AG04449 (cell line): ENCODE measurements at regions not wholly inside any gene's neighbourhood (a gene's known extent, or its start where the extent isn't known, plus 50 kb on each side); places are given as distances from the start of the nearest gene placed in this dataset.

Experiments
- CTCF ChIA-PET: fragments of 350-600 bp; formaldehyde crosslinking; extraction: SDS; loops from one replicate; lab custom pipeline; 2021; ENCODE audit warnings: antibody characterized with exemption; lab: Yijun Ruan, JAX
- POLR2A ChIA-PET: fragments of 400-600, 350-600 bp; formaldehyde crosslinking; extraction: SDS; loops from one replicate; lab custom pipeline; 2020; ENCODE audit warnings: antibody characterized with exemption, inconsistent platforms; lab: Yijun Ruan, JAX
- DNase-seq: peaks from one replicate; pipeline ENCODE4 v3.0.0-alpha.2; 2010; ENCODE audit warnings: low read depth, low spot score
- H3K4me3 ChIP-seq: 2 replicates; pipeline ENCODE4 v1.5.1; 2011; ENCODE audit warnings: low read depth, mild to moderate bottlenecking, control low read depth, low read length
- TF ChIP-seq, protein P1 (sequence below): IDR thresholded peaks from one replicate; pipeline ENCODE4 v1.5.1; 2011; ENCODE audit warnings: mild to moderate bottlenecking, moderate library complexity, low read length, control low read depth, inconsistent platforms; ENCODE audit not compliant: insufficient read depth; ENCODE audit errors: missing control alignments

DNA sequence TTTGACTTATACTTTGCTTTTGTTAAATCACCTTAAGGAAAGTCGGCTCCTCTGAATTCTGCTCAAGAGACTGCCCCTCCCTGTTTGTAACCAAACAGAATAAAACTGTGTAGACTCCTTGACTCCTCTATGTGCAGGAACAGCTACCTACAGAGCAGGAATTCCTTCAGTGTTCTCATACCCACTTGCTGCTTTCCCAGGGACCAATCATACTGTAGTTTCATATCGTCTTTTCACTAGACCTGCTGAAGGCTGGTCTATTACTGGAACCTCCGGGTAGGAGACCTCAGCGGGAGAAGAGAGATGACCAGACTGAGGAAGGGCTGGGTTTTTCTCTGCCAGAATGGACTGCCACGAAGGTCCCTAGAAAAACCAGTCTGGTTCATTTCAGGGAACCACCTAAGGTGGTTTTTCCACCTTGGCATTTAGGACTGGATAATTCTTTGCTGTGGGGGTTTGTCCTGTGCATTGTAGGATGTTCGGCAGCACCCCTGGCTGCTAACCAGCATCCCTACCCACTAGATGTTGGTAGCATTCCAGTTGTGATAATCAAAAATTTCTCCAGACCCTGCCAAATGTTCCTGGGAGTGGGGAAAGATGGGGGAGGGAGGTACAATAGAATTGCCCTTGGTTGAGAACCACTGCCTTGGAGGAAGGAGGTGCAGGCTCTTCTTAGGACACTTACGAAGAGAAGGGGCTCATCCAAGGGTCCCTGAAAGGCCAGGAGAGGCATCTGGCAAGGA is 80.5 kb downstream of the DNAAF9 start:
- CTCF ChIA-PET = no interaction called here

DNA sequence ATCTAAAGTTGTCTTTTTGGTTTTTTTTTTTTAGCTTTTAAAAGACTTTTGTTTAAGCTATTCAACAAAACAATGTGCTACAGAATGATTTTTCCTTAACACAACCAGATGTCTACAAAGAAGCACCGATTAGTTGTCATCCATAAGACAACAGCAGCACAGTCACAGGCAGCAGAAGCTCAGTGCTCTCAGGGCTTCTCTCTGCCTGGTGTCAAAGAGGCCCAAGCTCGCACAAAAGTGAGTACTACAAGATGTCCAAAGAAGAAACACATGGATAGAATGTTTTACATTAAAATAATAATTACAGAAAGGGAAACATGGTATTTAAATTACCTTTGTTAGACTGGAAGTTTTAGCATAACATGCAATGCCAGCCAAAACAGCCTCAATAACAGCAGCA is 81.6 kb downstream of the DNAAF9 start:
- CTCF ChIA-PET = interaction anchor here (0.9 to 1.4 kb wide), 2 partner anchors 9 to 12 kb away, joined by 4 to 5 read pairs; no protein-coding TSS in a partner anchor
- POLR2A ChIA-PET = no interaction called here
- DNase-seq = no peak
- TF ChIP-seq, protein P1, sequence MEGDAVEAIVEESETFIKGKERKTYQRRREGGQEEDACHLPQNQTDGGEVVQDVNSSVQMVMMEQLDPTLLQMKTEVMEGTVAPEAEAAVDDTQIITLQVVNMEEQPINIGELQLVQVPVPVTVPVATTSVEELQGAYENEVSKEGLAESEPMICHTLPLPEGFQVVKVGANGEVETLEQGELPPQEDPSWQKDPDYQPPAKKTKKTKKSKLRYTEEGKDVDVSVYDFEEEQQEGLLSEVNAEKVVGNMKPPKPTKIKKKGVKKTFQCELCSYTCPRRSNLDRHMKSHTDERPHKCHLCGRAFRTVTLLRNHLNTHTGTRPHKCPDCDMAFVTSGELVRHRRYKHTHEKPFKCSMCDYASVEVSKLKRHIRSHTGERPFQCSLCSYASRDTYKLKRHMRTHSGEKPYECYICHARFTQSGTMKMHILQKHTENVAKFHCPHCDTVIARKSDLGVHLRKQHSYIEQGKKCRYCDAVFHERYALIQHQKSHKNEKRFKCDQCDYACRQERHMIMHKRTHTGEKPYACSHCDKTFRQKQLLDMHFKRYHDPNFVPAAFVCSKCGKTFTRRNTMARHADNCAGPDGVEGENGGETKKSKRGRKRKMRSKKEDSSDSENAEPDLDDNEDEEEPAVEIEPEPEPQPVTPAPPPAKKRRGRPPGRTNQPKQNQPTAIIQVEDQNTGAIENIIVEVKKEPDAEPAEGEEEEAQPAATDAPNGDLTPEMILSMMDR = no peak
- no peak overlapping the region for H3K4me3 ChIP-seq

More for the DNA sequence above, 80.5 kb downstream of the DNAAF9 start:
- POLR2A ChIA-PET = no interaction called here
- DNase-seq = no peak
- TF ChIP-seq, protein P1 = no peak
- H3K4me3 ChIP-seq = no peak overlapping the region

DNA sequence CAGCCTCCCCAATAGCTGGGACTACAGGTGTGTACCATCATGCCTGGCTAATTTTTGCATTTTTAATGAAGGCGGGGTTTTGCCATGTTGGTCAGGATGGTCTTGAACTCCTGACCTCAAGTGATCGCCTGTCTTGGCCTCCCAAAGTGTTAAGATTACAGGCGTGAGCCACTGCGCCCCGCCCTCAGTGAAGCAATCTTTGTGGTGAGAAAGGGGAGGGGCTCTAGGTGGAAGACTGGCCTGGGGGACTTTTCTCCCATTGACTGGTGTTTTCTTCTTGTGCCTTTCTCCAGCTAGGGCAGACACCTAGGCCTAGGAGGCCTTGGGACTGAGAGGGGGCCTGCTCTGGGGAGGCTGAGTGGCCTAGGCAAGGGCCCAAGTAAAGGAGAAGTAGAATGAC is 84.1 kb downstream of the DNAAF9 start:
- POLR2A ChIA-PET = no interaction called here
- CTCF ChIA-PET = no interaction called here
- TF ChIP-seq, protein P1 = no peak
- DNase-seq = no peak
- no peak overlapping the region for H3K4me3 ChIP-seq

DNA sequence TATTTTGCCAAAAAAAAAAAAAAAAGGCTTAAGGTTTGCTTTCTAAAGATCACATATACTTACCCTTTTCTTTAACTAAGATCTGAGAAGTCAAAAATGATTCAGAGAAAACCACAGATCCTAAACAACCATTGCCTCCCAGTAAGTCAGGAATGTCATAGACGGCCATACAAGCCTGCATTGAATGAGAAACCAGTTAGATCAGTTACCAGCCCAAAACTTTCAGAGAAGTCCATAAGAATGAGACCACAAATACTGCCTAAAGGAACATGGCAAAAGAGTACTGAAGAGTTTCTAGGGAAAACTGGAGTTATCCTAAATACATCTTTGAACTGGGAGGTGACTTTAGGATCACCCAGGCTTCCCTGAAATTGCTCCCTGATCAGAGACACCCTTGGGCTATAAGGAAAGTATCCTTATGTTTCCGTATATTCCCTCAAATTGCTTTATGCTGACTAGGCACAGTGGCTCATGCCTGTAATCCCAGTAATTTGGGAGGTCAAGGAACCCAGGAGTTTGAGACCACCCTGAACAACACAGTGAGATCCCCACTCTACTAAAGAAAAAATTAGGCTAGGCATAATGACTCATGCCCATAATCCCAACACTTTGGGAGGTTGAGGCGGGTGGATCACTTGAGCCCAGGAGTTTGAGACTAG is 79.4 kb upstream of the SLC4A11 start:
- no peak overlapping the region for H3K4me3 ChIP-seq
- ChIA-PET CTCF (no interaction called here), POLR2A (no interaction called here)
- no peak for DNase-seq
- TF ChIP-seq, protein P1 = no peak

DNA sequence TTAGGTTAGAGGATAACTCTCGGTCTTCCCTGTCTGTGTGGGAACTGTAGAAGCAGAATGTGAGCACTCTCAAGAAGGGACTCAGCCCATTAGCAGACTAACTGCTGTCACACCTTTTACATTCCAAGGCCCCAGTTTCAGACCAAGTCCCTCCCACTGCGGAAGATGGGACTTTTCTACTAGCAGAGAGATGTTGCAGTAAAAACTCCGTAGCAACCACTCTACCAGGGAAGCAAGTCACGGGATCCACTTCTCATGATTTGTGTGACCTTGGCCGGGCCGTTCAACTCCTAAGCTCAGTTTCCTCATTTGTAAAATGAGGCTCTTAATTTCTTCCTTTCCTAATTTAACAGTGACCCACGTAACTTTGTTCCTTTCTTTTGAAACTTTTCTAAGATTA is 77.1 kb upstream of the SLC4A11 start:
- DNase-seq = no peak
- POLR2A ChIA-PET = no interaction called here
- CTCF ChIA-PET = interaction anchor here (0.7 to 4.0 kb wide), 11 partner anchors 10 to 263 kb away, joined by 3 to 45 read pairs (median 4); no protein-coding TSS in a partner anchor
- TF ChIP-seq, protein P1 = no peak
- no peak overlapping the region for H3K4me3 ChIP-seq

DNA sequence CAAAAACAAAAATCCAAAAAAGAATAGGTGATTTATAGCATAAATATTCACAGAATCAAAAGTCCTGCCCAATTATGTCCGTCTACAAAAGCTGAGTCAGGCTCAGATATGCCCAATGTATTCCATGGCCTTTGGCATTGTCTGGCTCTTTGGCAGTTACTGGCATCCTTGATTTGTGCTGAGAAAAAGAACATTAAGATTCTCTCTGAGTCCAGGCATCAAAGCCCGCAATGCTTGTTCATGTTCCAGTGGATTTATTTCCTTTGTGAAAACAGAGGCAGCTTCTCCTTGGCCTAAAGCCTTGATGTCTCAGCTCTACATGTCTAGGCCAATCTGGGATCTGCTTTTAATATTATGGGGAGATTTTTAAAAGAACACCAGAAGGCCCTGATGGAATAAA is 76.1 kb upstream of the SLC4A11 start:
- ChIA-PET CTCF (interaction anchor here (0.7 to 4.0 kb wide), 6 partner anchors 11 to 262 kb away, joined by 3 to 45 read pairs (median 8); no protein-coding TSS in a partner anchor), POLR2A (no interaction called here)
- no peak overlapping the region for H3K4me3 ChIP-seq
- no peak for DNase-seq
- TF ChIP-seq, protein P1 = no peak
